Heart left ventricle (tissue), 16 donors: ENCODE measurements at regions not wholly inside any gene's neighbourhood (a gene's known extent, or its start where the extent isn't known, plus 50 kb on each side); places are given as distances from the start of the nearest gene placed in this dataset.

Experiments
- ATAC-seq, 4 donors: fragments of 200-7000 bp; cut with Tn5 transposase; one replicate each; pipeline ENCODE4 v1.9.1; 2020 to 2022; ENCODE audit warnings: moderate library complexity in 4 of 4, mild to moderate bottlenecking in 3 of 4, moderate number of reproducible peaks in 1 of 4
- DNase-seq, 5 donors: peaks; one replicate each; pipeline ENCODE4 v3.0.0-alpha.2; 2020
- H3K27ac ChIP-seq, 12 donors: fragments of 200-600 bp; sonication (generic) in 4 of 12; one replicate each; pipeline versions ENCODE4 v1.5.0 to v1.8.0; 2016 to 2022; ENCODE audit warnings: mild to moderate bottlenecking in 2 of 12
- H3K27me3 ChIP-seq, 9 donors: fragments of 200-600 bp; sonication (generic) in 2 of 9; one replicate each; pipeline versions ENCODE4 v1.5.1 to v1.8.0; 2016 to 2022; ENCODE audit warnings: mild to moderate bottlenecking in 3 of 9
- H3K36me3 ChIP-seq, 9 donors: fragments of 200-600 bp; sonication (generic) in 2 of 9; one replicate each; pipeline versions ENCODE4 v1.5.0 to v1.8.0; 2018 to 2022; ENCODE audit warnings: mild to moderate bottlenecking in 2 of 9
- H3K4me1 ChIP-seq, 12 donors: fragments of 200-600 bp; sonication (generic) in 4 of 12; one replicate each; pipeline versions ENCODE4 v1.5.0 to v1.8.0; 2016 to 2022; ENCODE audit warnings: mild to moderate bottlenecking in 3 of 12
- H3K4me3 ChIP-seq, 12 donors: fragments of 200-600 bp; sonication (generic) in 4 of 12; one replicate each; pipeline versions ENCODE4 v1.5.0 to v1.8.0; 2017 to 2022; ENCODE audit warnings: mild to moderate bottlenecking in 9 of 12, moderate library complexity in 4 of 12
- H3K9me3 ChIP-seq, 12 donors: fragments of 200-600 bp; sonication (generic) in 4 of 12; one replicate each; pipeline versions ENCODE4 v1.5.0 to v1.8.0; 2016 to 2022; ENCODE audit warnings: mild to moderate bottlenecking in 1 of 12
- POLR2A ChIP-seq, 2 donors: fragments of 450-650 bp; IDR thresholded peaks; one replicate each; pipeline ENCODE4 v1.6.1; 2017; ENCODE audit warnings: antibody characterized with exemption in 2 of 2, mild to moderate bottlenecking in 2 of 2, moderate library complexity in 2 of 2
- whole genome bisulfite sequencing, 4 donors: extraction: QIAGEN DNeasy Blood & Tissue Kit in 2 of 4; methylation state at CpG; one replicate each; pipeline versions ENCODE4 v1.1.5 to v1.1.7; 2013 to 2018; 5-methylcytosine and 5-hydroxymethylcytosine counted together
- intact Hi-C, 10 donors: fragments of 100-400 bp; cut with DNase I; formaldehyde crosslinking; loops; one replicate each; pipeline versions ENCODE4 v1.11.1 to v1.14.2; 2022
- TF ChIP-seq, protein P1 (sequence below), 12 donors: fragments of 200-600 bp; sonication (generic) in 4 of 12; IDR thresholded peaks; one replicate each; pipeline versions ENCODE4 v1.5.0 to v1.8.0; 2018 to 2022; ENCODE audit warnings: antibody characterized with exemption in 12 of 12, mild to moderate bottlenecking in 5 of 12
- donor health status: ischemic (EF 13 %, LVEDD 7.1; RV severe dilation, severe dysfunction).
- donor health status: healthy with polysubstance abuse.
- donor health status: DM: no; HTN: yes; CAD: no.
- donor health status: DM: no; HTN: no; CAD: no.
- donor health status: ischemic (EF 25% LVEDD 6.9; RV normal size, moderate dysfunction).
- donor health status: ischemic (EF 25% LVEDD 5.7; RV mildly dilated, moderate dysfunction).
- donor health status: healthy.
- donor health status: DM: yes; HTN: yes; CAD: no.
- donor health status: ischemic (EF 35%, LVEDD 5.7; RV mildly dilated, moderate dysfunction).
- donor health status: nonischemic (EF 11% LVEDD 7.7; RV severe dilation, severe dysfunction).
- donor health status: DM: yes; HTN: yes; CAD: no.
- donor health status: PGD.
- donor health status: ischemic (EF 29% LVEDD 5.4; RV normal size, mild dysfunction).
- donor health status: nonischemic (EF 23%, LVEDD 6.1; RV moderate dilation, normal function).

DNA sequence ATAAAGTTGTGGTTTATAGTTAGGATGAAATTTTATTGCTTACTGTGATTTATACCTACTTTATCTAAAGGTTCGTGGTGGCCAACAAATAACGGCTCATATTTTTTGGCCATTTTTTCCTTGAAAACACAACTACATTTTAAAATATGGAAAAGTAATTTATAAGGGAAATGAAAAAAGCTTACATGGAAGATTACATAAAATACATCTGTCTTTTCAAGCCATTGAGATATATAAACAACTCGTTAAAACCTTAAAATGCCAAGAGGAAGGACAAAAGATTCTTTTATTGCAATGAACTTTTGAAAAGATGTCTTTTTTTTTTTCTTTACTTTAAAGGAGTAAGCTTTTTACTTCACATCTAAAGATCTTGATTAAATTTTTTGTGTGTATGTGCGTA lies 55.4 kb upstream of the EYA4 start:
- intact Hi-C loops: loop anchor here in 8 of 10 donors (2.0 to 10.0 kb wide), 8 partner anchors 221 to 729 kb away; no protein-coding TSS in a partner anchor
- 81 to 90% (median 84%) methylated on average over 4 of the region's 4 CpGs for WGBS, 4 donors
- no peaks in the 10 kb centered on the region for H3K27me3 ChIP-seq
- H3K9me3 ChIP-seq: no peaks in the 10 kb centered on the region
- no peaks in the 10 kb centered on the region for H3K4me1 ChIP-seq
- no peak for TF ChIP-seq POLR2A (IDR thresholded peaks at IDR 0.05)
- TF ChIP-seq, protein P1, sequence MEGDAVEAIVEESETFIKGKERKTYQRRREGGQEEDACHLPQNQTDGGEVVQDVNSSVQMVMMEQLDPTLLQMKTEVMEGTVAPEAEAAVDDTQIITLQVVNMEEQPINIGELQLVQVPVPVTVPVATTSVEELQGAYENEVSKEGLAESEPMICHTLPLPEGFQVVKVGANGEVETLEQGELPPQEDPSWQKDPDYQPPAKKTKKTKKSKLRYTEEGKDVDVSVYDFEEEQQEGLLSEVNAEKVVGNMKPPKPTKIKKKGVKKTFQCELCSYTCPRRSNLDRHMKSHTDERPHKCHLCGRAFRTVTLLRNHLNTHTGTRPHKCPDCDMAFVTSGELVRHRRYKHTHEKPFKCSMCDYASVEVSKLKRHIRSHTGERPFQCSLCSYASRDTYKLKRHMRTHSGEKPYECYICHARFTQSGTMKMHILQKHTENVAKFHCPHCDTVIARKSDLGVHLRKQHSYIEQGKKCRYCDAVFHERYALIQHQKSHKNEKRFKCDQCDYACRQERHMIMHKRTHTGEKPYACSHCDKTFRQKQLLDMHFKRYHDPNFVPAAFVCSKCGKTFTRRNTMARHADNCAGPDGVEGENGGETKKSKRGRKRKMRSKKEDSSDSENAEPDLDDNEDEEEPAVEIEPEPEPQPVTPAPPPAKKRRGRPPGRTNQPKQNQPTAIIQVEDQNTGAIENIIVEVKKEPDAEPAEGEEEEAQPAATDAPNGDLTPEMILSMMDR (IDR thresholded peaks at IDR 0.05): no peak
- ATAC-seq (no peak), DNase-seq (no peak)
- no peak overlapping the region for H3K4me3 ChIP-seq
- H3K27ac ChIP-seq: no peak overlapping the region
- H3K36me3 ChIP-seq: no peaks in the 10 kb centered on the region

DNA sequence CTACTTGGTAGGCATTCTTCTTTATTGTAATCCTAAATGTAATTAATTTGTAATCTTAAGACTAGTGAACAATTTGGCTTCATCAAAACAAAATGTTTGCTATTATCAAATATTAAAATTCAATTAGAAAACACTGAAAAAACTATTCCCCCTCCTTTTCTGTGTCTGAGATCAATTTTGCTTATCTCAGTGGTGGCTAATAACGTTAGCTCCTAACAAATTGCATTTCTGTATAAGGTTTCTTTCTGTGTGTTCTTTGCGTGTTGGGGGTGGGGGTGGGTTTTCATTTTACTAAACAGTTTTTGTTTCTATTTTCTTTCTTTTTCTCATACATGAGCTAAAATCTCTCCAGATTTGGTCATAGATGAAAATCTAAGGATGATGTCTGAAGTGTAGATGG lies 54.0 kb upstream of the EYA4 start:
- DNase-seq (no peak), ATAC-seq (no peak)
- Histone ChIP-seq H3K4me3 (no peak overlapping the region), H3K4me1 (peaks cover 0 to 6% (median 0%) of the 10 kb centered on the region in 12 donors), H3K9me3 (no peaks in the 10 kb centered on the region), H3K27ac (no peak overlapping the region), H3K27me3 (no peaks in the 10 kb centered on the region), H3K36me3 (no peaks in the 10 kb centered on the region)
- intact Hi-C loops: loop anchor here in 8 of 10 donors (2.0 to 10.0 kb wide), 8 partner anchors 222 to 728 kb away; no protein-coding TSS in a partner anchor
- TF ChIP-seq, protein P1 (IDR thresholded peaks at IDR 0.05): no peak
- no peak for TF ChIP-seq POLR2A (IDR thresholded peaks at IDR 0.05)
- WGBS, 4 donors: 71 to 79% (median 73%) methylated on average over 2 of the region's 2 CpGs

DNA sequence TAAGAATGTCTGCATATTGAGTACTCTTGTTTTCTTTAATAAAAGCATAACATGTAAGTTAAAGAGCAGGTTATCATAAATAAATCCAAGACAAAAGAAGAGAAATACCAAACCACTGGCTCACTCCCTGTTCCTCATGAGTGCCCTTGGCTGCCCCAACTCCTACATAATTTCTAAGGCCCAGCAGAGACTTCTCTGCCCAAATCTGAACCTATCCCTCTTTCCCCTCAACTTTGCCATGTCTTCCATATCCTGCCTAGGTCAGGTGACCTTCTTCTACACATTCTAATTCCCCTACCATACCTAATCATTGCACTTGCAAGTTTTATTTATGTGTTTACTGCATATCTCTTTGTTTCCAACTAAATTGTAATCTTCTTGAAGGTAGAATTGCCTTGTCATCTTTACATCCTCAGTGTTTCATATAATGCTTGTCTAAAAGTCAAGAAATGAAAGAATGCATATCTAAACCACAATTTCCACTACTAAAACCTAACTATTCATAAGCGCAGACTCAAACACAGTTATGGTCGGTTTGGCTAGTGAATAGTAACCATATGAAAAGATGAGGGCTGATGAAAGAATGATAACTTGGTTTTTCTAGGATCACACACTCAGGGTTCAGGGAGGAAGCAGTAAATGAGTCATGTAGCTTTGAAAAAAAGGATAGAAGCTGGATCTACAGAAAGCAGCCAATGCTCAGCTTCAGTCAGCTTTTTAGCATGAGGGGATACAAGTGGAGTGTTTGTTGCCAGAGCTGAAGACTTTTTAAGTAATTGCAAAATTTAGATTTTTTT lies 53.3 kb upstream of the EYA4 start:
- DNase-seq (no peak), ATAC-seq (no peak)
- TF ChIP-seq POLR2A (IDR thresholded peaks at IDR 0.05): no peak
- TF ChIP-seq, protein P1 (IDR thresholded peaks at IDR 0.05): no peak
- Histone ChIP-seq H3K27me3 (no peaks in the 10 kb centered on the region), H3K27ac (no peak overlapping the region), H3K36me3 (no peaks in the 10 kb centered on the region), H3K4me1 (peaks cover 0 to 6% (median 0%) of the 10 kb centered on the region in 12 donors), H3K9me3 (no peaks in the 10 kb centered on the region), H3K4me3 (no peak overlapping the region)
- 85 to 91% (median 88%) methylated on average over 2 of the region's 2 CpGs for WGBS, 4 donors
- intact Hi-C loops: loop anchor here in 8 of 10 donors (2.0 to 10.0 kb wide), 8 partner anchors 223 to 727 kb away; no protein-coding TSS in a partner anchor

DNA sequence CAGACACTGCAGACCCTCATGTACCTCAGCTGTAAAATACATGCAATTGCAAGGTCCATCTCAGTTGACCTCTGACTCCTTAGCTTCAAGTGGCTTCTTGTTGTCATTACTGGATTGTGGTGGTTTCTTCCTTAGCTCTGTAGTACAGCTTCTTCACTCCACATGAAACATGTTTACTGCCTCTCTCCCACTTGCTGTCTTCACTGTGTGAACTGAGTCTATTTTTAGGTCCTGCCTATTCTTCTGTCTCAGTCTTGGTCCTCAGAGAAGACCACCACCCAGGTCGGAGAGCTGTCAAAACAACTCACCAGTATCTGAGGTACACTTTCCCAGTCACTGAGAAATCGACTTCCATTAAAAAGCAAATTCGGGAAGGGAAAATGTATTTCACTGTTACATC lies 50.2 kb upstream of the EYA4 start:
- DNase-seq: no peak
- 68 to 79% (median 70%) methylated on average over 3 of the region's 3 CpGs for WGBS, 4 donors
- no peaks in the 10 kb centered on the region for H3K27me3 ChIP-seq
- no peak for ATAC-seq
- H3K9me3 ChIP-seq: peaks cover 0 to 16% (median 0%) of the 10 kb centered on the region in 12 donors
- peaks cover 0 to 6% (median 0%) of the 10 kb centered on the region in 12 donors for H3K4me1 ChIP-seq
- H3K27ac ChIP-seq: no peak overlapping the region
- TF ChIP-seq, protein P1 (IDR thresholded peaks at IDR 0.05): no peak
- no peak for TF ChIP-seq POLR2A (IDR thresholded peaks at IDR 0.05)
- H3K4me3 ChIP-seq: no peak overlapping the region
- intact Hi-C loops: loop anchor here in 4 of 10 donors (5.0 kb wide), 4 partner anchors 316 to 361 kb away; no protein-coding TSS in a partner anchor
- H3K36me3 ChIP-seq: no peaks in the 10 kb centered on the region
